ENCODE measurements at regions not wholly inside any gene's neighbourhood (a gene's known extent, or its start where the extent isn't known, plus 50 kb on each side); places are given as distances from the start of the nearest gene placed in this dataset.

- no peak overlapping the region for H2AFZ ChIP-seq (ENCODE audit: low read depth, low read length, severe bottlenecking)
- H3K4me2 ChIP-seq (ENCODE audit: low read depth, low read length, poor library complexity, severe bottlenecking): no peak overlapping the region
- TF ChIP-seq EZH2phosphoT487 (conservative IDR thresholded peaks at IDR 0.05; ENCODE audit: low read length) (no peak), CTCF (IDR thresholded peaks at IDR 0.05; ENCODE audit: insufficient read depth, low read length, poor library complexity, severe bottlenecking) (no peak)
Measured at GRCh38 chr2:9112079-9112721, 94.4 kb upstream of the ASAP2 start.

GRCh38 chr2:9110893-9111569, 95.6 kb upstream of the ASAP2 start:
- H3K79me2 ChIP-seq (ENCODE audit: insufficient read depth, low read length): no peaks in the 10 kb centered on the region
- H3K9me2 ChIP-seq (replicated peaks; ENCODE audit: insufficient read depth, low read length): no peaks in the 10 kb centered on the region
- no peaks in the 10 kb centered on the region for H4K20me1 ChIP-seq (ENCODE audit: low read depth, low read length)
- no peaks in the 10 kb centered on the region for H3K9me3 ChIP-seq (ENCODE audit: insufficient read depth, low read length)
- no peak overlapping the region for H3K9ac ChIP-seq (ENCODE audit: low read length)
- no peaks in the 10 kb centered on the region for H3K27me3 ChIP-seq (ENCODE audit: low read length)
- no peak overlapping the region for H3K4me3 ChIP-seq (ENCODE audit: insufficient read depth, low read length, poor library complexity, severe bottlenecking)
- no peak for TF ChIP-seq CTCF (IDR thresholded peaks at IDR 0.05; ENCODE audit: insufficient read depth, low read length, poor library complexity, severe bottlenecking)
- TF ChIP-seq EZH2phosphoT487 (conservative IDR thresholded peaks at IDR 0.05; ENCODE audit: low read length): no peak
- H3K36me3 ChIP-seq (ENCODE audit: low read length): no peaks in the 10 kb centered on the region
- H2AFZ ChIP-seq (ENCODE audit: low read depth, low read length, severe bottlenecking): no peak overlapping the region
- H3F3A ChIP-seq (ENCODE audit: insufficient read depth): no peaks in the 10 kb centered on the region
- no peak overlapping the region for H3K27ac ChIP-seq (ENCODE audit: low read depth, low read length)
- H3K4me2 ChIP-seq (ENCODE audit: low read depth, low read length, poor library complexity, severe bottlenecking): no peak overlapping the region

More at GRCh38 chr2:9112079-9112721, 94.4 kb upstream of the ASAP2 start:
- no peaks in the 10 kb centered on the region for H3F3A ChIP-seq (ENCODE audit: insufficient read depth)
- no peaks in the 10 kb centered on the region for H4K20me1 ChIP-seq (ENCODE audit: low read depth, low read length)
- H3K9me3 ChIP-seq (ENCODE audit: insufficient read depth, low read length): no peaks in the 10 kb centered on the region
- H3K27me3 ChIP-seq (ENCODE audit: low read length): no peaks in the 10 kb centered on the region
- no peaks in the 10 kb centered on the region for H3K36me3 ChIP-seq (ENCODE audit: low read length)
- H3K27ac ChIP-seq (ENCODE audit: low read depth, low read length): no peak overlapping the region
- H3K79me2 ChIP-seq (ENCODE audit: insufficient read depth, low read length): no peaks in the 10 kb centered on the region
- H3K9ac ChIP-seq (ENCODE audit: low read length): no peak overlapping the region
- H3K4me3 ChIP-seq (ENCODE audit: insufficient read depth, low read length, poor library complexity, severe bottlenecking): no peak overlapping the region
- no peaks in the 10 kb centered on the region for H3K9me2 ChIP-seq (replicated peaks; ENCODE audit: insufficient read depth, low read length)

GRCh38 chr2:9110346-9110884, 96.2 kb upstream of the ASAP2 start:
- no peaks in the 10 kb centered on the region for H4K20me1 ChIP-seq (ENCODE audit: low read depth, low read length)
- no peak overlapping the region for H2AFZ ChIP-seq (ENCODE audit: low read depth, low read length, severe bottlenecking)
- H3K4me2 ChIP-seq (ENCODE audit: low read depth, low read length, poor library complexity, severe bottlenecking): no peak overlapping the region
- H3F3A ChIP-seq (ENCODE audit: insufficient read depth): no peaks in the 10 kb centered on the region
- H3K9ac ChIP-seq (ENCODE audit: low read length): no peak overlapping the region
- H3K27ac ChIP-seq (ENCODE audit: low read depth, low read length): no peak overlapping the region
- H3K4me3 ChIP-seq (ENCODE audit: insufficient read depth, low read length, poor library complexity, severe bottlenecking): no peak overlapping the region
- H3K36me3 ChIP-seq (ENCODE audit: low read length): no peaks in the 10 kb centered on the region
- H3K79me2 ChIP-seq (ENCODE audit: insufficient read depth, low read length): no peaks in the 10 kb centered on the region
- no peak for TF ChIP-seq CTCF (IDR thresholded peaks at IDR 0.05; ENCODE audit: insufficient read depth, low read length, poor library complexity, severe bottlenecking)
- TF ChIP-seq EZH2phosphoT487 (conservative IDR thresholded peaks at IDR 0.05; ENCODE audit: low read length): no peak
- no peaks in the 10 kb centered on the region for H3K9me2 ChIP-seq (replicated peaks; ENCODE audit: insufficient read depth, low read length)
- H3K9me3 ChIP-seq (ENCODE audit: insufficient read depth, low read length): no peaks in the 10 kb centered on the region
- no peaks in the 10 kb centered on the region for H3K27me3 ChIP-seq (ENCODE audit: low read length)
